ENCODE measurements at regions not wholly inside any gene's neighbourhood (a gene's known extent, or its start where the extent isn't known, plus 50 kb on each side); places are given as distances from the start of the nearest gene placed in this dataset.
"Not testable (repeated sequence)": the region's sequence is repeated elsewhere in the genome, so short reads cannot be mapped to it uniquely, and the experiment has no call there.

DNA sequence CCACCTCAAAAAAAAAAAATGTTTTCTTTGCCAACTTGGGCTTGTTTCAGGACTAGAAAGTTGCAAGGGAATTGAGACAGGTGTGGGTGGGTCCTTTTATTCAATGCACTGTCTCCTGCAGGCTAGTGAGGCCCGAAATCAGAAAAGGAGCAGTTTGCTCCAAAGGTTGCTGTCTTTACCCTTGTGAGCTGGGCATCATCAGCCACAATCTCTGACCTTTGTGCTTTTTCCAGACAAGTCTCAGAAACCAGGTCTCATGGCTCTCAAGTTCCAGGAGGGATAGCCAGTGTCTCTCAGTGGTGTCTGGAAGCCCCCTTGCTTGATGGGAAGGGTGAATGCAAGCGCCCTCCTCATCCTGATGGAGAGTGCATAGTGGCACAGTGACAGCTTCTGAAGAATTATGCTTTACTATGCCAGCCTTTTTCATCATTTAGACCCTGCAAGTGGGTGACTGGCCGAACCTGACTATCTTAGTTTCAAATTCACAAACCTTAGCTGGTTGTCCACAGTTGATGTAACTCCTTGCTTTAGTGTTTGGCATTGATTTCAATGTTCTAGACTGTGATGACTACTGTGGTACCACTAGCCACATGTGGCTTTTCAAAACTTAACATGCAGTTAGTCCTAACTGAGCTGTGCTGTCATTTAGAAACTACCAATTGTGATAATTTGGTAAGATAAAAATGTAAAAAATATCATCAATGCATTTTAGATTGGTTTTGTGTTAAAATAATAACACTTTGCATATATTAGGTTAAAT, 468.6 kb downstream of the GADD45G start:
- DNase-seq = no peak

DNA sequence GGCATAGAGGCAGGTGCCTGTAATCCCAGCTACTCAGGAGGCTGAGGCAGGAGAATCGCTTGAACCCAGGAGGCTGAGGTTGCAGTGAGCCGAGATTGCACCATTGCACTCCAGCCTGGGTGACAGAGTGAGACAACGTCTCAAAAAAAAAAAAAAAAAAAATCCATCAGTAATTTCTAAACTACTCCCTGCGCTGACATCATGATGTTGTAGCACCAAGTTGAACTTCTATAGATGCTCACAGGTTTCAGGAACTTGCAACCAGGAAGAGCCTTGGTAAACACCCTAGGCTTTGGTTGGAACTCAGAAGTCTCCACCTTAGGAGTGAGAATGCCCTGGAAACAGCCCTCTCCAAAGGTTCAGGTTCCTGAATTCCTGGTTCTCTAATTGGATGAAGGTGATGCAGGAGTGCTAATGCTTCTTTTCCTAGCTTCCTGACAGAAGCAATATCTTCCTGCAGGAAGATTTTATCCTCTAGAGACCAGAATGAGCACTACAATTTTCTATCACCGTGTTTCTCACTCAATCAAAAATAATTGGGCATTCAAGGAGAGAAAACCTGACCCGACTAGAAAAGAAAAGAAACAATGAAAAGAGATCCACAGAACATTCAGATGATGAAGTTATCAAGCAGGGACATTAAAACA, 469.6 kb downstream of the GADD45G start:
- no peak for DNase-seq

- not testable (repeated sequence) for DNase-seq
Measured at GRCh38 chr9:90077598-90077997, 472.8 kb downstream of the GADD45G start.

DNA sequence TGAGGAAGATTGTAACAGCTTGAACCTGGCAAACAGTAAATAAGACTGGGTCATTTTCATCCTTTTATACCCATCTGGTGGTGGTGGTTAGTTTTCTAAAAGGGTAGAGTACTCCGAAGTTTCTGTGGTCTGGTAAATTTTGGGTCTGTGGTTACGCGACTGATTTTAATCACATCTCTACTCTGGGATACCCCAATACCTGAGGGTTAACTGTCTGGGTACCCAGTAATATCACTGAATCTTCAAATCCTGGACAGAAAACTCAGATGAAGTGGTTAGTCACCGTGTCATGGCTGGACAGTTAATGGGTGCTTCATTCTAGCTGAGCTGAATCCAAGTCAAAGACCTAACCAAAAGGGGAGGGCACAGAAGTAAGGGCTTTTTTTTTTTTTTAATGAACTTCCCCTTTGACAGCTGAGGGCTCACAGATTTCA, 474.2 kb downstream of the GADD45G start:
- no peak for DNase-seq

DNA sequence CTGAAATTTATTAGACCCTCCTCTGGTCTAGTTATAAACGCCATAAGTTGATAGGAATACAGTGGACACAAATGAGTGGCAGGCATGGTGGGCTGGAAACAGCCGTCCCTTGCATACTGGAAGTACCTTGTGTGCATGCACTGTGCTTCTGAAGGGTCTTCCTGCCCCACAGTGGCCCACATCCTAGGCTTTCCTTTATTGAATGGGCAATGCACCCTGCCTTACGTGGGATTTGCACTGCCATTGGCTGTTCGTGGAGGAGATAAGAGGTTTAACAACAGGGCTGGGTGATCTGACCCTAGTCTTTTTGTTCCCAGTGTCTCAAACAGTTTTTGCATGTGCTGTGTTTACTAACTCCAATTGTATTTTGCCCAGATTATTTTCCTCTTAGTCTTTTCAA, 480.8 kb downstream of the GADD45G start:
- no peak for DNase-seq

DNA sequence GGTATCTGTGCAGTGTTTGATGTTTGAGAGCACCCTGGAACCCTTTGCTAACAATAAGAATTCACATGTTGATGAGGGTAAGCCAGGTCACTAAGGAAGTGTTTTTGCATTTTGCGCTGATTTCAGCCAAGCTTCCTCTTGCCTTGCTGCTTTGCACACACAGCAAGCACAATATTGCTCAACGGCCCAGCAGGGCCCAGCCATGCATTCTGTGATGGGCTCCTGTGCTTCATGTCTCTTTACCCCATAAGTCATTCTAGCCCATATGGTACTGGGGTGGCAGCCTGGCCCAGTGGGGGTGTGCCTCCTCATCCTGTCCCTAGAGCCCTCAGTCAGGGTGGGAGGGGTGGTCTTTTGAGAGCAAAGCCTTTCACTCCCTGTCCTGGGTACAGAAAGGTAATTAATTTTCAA, 481.3 kb downstream of the GADD45G start:
- DNase-seq = no peak

- no peak for DNase-seq
Measured at GRCh38 chr9:90088434-90088833, 483.6 kb downstream of the GADD45G start.

GRCh38 chr9:90088856-90089255, 484.0 kb downstream of the GADD45G start:
- no peak for DNase-seq

GRCh38 chr9:90090997-90091396, 486.2 kb downstream of the GADD45G start:
- DNase-seq = no peak

- no peak for DNase-seq
Measured at GRCh38 chr9:90092508-90092907, 487.7 kb downstream of the GADD45G start.

GRCh38 chr9:90095682-90096081, 490.9 kb downstream of the GADD45G start:
- DNase-seq = peak; percentile 91

- no peak for DNase-seq
Measured at GRCh38 chr9:90097237-90097636, 492.4 kb downstream of the GADD45G start.

GRCh38 chr9:90098408-90098807, 493.6 kb downstream of the GADD45G start:
- DNase-seq = no peak

DNA sequence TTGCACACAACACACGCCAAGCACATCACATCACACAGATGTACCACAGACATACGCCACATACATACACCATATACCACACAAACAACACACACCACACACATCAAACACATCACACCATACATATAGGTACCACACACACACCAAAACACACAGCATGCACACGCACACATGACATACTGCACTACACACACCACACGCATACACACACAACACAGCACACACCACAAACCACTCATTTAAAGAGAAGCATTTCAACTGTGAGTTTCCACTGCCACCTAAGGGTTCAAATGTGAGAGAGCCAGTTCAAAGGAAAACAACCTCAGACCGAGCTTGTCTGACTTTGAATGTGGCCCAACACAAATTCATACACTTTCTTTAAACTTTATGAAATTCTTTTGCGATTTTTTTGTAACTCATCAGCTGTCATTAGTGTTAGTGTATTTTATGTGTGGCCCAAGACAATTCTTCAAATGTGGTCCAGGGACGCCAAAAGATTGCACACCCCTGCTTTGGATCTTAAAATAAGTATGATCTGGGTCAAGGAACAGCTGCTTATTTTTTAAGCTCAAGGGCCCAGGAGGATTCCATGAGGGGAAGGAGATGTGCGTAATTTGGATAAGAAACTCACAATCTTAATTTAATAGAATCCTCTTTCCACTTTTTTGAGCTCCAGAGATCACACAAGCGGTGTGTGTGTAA, 494.6 kb downstream of the GADD45G start:
- no peak for DNase-seq

DNA sequence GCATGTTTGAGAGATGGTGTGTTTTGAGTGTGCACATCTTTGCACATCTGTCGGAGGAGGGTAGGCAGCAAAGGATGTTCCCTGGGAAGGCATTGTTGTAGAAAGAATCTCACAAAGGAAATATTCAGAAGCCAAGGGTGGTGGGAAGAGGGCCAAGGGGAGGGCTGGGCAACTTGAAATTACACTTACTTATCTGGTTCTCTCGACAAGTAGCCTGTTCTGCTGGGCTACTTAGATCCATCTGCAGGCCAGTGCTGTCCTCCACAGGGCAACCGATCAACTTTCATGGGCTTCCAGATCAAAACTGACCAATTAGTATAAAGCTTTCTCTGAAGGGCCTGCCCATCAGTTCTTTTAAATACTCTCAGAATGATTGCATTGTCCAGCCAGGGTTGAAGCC, 495.2 kb downstream of the GADD45G start:
- no peak for DNase-seq

DNA sequence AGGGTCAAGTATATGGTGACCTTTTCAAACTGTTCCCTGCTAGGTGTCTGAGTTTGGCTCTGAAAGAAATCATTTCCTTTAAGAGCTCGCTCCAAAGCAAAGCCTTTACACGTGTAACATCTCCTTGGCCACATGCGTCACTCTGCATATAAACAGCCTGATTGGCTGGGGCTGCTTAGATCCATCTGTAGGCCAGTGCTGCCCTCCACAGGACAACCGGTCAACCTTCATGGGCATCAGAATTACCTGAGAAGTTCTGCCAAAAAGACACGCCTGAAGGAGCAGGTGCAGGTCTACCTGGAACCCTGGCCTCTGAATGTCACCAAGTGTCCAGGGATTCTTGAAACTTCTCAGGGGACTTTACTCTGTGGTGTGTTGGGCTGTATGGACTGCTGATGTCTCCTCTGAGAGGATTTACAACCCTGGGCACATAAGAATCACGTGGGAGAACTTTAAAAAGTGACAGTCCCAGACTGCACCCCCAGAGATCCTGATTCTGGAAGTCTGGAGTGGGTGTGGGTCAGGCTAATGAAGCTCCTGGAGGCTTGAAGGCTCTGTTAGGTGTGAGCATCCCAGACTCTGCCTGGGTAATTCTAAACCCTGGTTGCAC, 497.6 kb downstream of the GADD45G start:
- peak; percentile 72 for DNase-seq

DNA sequence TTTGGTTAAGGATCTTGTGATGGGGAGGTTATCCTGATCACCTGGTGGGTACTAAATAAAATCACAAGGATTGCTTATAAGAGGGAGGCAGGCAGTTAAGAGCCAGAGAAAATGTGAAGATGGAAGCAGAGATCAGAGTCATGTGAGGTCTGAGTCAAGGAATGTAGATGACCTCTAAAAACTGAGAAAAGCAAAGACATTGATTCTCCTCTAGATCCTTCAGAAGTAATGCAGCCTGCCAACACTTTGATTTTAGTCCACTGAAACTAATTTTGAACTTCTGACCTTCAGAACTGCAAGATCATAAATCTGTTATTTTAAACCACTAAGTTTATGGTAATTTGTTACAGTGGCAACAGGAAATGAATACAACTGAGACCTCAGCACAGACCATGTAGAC, 499.0 kb downstream of the GADD45G start:
- no peak for DNase-seq

- DNase-seq = no peak
Measured at GRCh38 chr9:90105773-90106172, 501.0 kb downstream of the GADD45G start.

GRCh38 chr9:90107040-90107725, 502.4 kb downstream of the GADD45G start:
- no peak for DNase-seq

DNA sequence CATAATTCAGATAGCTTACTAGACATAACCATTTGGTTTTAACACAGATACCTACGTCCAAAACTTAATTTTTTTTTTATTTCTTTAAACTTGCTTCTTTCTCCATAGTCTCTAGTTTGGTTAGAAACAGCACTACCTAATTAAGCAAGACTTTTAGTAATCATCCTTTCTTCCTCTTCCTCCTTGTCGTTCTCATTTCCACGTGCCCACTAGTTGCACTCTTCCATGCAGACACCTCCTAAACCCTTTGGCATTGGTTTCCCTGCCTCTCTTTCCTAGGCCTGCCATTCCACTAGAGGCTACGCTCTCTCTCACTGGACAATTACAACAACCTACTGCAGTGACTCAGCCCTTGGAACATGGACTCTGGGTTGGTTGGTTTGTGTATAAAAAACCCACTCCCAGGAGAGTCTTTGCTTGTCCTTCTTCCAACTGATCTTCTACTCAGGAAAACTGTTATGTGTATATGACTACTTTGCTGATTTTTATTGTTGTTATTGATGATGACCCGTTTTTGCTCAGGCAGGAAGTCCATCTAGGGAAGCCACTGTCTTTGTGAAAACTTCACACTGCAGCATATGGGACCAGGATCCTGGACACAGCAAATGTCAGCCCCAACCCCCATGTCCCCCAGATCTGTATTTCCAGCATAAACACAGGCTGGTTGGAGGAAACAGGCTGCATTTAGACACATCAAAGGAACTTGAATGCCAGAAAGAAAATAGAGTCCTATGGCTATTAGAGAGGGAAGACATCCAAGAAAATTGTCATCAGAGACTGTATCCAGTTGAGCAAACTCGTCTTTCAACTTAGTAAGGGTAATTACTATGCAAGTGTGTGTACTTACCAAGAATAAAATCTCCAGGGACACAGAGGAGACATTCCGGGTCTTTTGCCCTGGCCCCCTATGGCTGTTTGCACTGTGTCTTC, 503.2 kb downstream of the GADD45G start:
- DNase-seq = no peak

- DNase-seq = no peak
Measured at GRCh38 chr9:90112788-90113187, 508.0 kb downstream of the GADD45G start.
